ENCODE measurements at regions not wholly inside any gene's neighbourhood (a gene's known extent, or its start where the extent isn't known, plus 50 kb on each side); places are given as distances from the start of the nearest gene placed in this dataset.
"Not testable (repeated sequence)": the region's sequence is repeated elsewhere in the genome, so short reads cannot be mapped to it uniquely, and the experiment has no call there.

GRCh38 chr13:44711706-44712105, 135.6 kb upstream of the TSC22D1 start:
- DNase-seq (ENCODE audit: low read depth): peak; percentile 19

DNA sequence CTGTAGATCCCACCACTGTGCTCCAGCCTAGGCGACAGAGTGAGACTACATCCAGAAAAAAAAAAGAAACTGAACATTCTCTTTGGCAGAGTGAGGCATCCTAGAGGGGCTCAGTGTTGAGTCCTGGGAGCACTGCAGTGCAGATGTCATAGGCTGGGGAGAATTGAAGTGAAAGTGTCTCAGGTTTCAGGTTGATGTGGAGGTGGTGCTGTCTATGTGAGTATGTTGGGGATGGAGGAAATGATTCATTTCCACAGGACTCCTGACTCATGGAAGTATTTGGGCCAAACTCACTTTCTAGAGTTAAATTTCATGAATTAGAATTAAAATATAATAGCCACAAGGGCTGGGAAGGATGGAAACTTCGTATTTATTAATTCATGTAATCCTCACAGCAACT, 134.4 kb upstream of the TSC22D1 start:
- peak; percentile 97 for DNase-seq (ENCODE audit: low read depth)

- not testable (repeated sequence) for DNase-seq (ENCODE audit: low read depth)
Measured at GRCh38 chr13:44704811-44705210, 128.7 kb upstream of the TSC22D1 start.

DNA sequence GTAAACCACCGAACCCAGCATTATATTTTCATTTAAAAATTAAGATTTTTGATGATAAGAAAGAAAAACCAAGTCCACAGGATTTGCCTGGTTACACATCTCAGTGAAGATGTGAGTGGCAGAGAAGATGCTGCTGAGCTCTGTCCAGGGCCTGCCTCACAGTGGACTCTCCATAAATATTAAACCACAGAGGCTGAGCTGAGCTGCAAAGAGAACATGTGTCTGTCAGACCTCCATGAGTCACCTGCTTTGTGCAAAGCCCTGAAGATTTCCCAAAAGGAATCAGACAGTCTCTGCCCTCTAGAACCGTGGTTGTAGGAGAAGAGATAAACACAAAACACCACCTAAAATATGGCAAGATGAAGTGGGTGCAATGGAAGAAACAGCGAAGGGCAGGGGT, 127.2 kb upstream of the TSC22D1 start:
- peak; percentile 90 for DNase-seq (ENCODE audit: low read depth)

DNA sequence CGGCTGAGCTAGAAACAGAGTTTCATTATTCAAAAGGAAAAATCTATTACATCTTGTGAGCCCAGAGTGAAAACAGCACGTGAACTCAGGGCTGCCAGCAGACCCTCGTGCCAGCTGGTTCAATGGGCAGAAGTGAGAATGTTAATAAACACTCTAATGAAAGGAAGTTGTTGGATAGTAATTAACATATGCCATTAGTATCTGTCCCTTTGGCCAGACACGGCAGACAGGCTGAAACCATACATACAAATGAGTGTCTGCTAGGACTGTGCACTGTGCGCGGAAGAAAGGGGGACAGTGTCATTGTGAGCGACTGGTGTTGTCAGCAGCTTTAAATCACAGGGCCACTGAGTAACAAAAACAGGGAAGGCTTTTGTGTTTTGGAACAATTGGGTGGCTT, 121.9 kb upstream of the TSC22D1 start:
- DNase-seq (ENCODE audit: low read depth): no peak

DNA sequence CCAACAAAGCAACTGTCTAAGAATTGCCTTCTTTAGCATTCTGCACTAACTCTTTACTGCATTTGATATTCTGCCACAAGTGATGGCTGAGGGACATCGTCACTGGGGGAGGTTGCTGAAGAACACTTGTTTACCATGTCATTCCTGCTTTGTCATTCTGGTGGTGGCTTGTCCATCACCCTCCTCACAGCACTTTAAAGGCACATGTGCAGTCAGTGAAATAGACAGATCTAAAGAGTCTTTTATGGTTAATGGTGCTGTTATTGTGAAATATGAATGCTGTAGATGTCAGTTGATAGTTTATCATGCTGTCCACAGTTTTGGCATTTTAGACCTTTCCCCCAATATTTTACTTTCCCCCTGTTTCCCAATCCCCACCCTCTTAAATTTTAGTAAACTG, 120.9 kb upstream of the TSC22D1 start:
- DNase-seq (ENCODE audit: low read depth): no peak

- no peak for DNase-seq (ENCODE audit: low read depth)
Measured at GRCh38 chr13:44695520-44695919, 119.4 kb upstream of the TSC22D1 start.

GRCh38 chr13:44694842-44695241, 118.7 kb upstream of the TSC22D1 start:
- no peak for DNase-seq (ENCODE audit: low read depth)

DNA sequence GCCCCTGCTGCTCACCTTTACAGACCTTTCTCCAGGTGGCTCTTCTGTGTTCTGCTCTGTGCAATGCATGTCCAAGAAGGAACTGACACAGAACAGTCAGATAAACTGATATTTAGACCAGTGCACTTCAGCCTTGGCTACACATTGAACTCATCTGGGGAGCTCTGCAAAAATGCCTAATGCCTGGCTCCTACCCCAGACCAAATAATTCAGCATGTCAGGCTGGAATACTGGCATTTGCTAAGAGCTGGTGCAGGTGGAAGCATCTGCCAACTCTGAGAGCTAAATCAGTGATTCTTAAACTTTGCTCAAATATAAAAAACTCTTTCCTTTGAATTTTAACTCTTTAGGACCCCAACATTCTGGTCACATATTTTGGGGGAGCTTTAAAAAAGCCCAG, 118.2 kb upstream of the TSC22D1 start:
- no peak for DNase-seq (ENCODE audit: low read depth)

- DNase-seq (ENCODE audit: low read depth): no peak
Measured at GRCh38 chr13:44693156-44693764, 117.1 kb upstream of the TSC22D1 start.

DNA sequence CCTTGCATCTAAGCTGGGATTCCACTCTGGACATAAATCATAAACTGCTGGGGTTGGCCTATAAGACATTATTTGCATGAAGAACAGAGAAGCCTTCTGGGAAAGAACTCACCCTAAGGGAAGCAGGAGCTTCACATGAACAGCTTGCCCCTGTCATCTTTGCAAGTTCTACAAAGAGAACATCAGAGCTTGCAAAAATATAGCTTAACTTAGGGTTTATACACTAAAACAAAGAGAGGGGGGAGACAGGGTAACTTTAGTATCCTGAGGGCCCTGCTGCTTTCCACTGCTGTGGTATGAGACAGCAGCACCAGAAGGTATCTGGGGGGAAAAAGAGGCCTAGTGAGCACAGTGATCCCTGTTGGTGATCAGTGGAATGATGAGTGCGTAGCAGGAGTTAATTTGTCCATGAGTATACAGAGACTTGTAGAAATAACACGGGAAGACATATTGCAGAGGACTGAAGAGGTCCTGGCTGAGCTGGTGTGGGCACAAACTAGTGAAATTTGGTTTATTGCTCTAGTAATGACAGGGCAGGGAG, 116.1 kb upstream of the TSC22D1 start:
- DNase-seq (ENCODE audit: low read depth): peak; percentile 36

GRCh38 chr13:44690376-44690775, 114.2 kb upstream of the TSC22D1 start:
- no peak for DNase-seq (ENCODE audit: low read depth)

DNA sequence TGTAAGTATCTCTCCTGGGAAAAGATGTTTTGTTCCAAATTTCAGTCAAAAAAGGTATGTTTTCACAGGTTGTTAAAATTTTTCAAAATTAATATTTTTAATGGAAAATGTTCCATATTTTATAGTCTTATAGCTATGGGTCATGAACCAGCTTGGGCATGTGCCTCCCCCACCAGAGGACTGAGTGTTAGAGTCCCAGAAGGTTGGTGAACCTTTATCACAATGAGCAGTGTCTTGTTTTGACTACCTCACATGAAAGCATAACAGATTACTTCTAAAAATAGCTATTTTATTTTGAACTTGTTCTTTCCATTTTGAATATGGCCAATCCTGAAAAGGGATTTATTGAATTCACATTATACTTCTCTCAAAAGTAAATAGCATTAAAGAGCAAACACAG, 112.5 kb upstream of the TSC22D1 start:
- no peak for DNase-seq (ENCODE audit: low read depth)

- DNase-seq (ENCODE audit: low read depth): no peak
Measured at GRCh38 chr13:44686531-44686934, 110.4 kb upstream of the TSC22D1 start.

DNA sequence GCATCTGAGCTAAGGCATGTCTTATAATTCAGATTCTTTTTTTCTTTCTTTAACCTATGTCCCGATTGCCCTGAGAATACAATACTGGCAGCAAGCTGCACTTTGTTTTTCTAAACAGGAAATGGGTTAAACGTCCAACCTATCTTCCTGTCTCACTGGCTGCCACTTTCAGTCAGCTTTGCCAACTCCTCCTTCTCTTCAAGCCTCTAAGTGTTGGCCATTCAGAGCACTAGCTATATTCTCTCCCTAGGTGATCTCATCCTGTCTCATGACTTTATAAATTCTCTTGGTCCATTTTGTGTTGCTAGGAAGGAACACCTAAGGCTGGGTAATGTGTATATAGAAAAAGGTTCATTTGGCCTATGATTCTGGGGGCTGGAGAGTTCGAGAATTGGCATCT, 109.5 kb upstream of the TSC22D1 start:
- DNase-seq (ENCODE audit: low read depth): no peak

- not testable (repeated sequence) for DNase-seq (ENCODE audit: low read depth)
Measured at GRCh38 chr13:44682416-44682815, 106.3 kb upstream of the TSC22D1 start.

DNA sequence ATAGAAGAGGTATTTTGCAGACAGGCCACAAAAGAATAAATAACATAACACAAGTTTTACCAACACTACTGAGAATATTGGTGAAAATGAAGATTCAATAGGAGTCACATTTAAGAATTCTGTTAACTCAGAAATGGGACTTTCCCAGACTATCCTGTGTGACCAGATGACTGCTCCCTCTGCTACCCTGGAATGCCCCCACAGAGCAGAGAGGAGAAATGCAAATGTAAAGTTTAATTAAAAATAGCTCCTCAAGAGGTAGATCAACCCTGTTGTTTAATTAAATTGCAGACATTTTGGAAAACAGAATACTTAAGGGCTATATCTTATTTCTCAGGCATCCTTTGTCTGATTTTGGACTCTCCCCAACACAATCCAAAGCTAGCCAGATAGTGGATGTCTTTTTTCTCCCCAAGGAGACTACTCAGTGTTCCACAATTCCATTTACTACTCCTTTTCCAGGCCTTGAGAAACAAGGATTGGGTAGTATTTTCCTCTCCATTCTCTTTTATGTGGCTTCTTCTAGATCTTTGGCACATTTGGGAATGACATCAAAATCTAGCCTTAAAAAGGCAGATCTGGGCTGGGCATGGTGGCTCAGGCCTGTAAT, 104.7 kb upstream of the TSC22D1 start:
- no peak for DNase-seq (ENCODE audit: low read depth)

GRCh38 chr13:44679597-44679996, 103.5 kb upstream of the TSC22D1 start:
- peak; percentile 16 for DNase-seq (ENCODE audit: low read depth)

DNA sequence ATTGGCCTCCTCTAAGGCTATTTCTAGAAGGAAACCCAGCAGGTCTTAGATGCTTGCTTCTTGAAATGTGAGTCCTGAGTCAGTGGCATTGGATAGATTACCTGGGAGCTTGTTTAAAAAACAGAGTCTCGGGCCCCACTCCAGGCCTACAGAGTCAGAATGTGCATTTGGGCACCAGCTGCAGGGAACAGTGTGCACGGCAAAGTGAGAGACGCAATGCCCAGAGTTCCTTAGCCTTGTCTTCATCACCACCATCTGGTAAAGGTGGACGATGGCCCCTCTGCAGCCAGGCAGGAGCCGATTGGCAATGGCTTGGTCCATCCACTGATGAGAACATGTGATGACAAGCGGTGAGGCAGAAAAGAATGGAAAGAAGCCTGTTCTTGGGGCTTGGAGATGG, 102.1 kb upstream of the TSC22D1 start:
- no peak for DNase-seq (ENCODE audit: low read depth)

DNA sequence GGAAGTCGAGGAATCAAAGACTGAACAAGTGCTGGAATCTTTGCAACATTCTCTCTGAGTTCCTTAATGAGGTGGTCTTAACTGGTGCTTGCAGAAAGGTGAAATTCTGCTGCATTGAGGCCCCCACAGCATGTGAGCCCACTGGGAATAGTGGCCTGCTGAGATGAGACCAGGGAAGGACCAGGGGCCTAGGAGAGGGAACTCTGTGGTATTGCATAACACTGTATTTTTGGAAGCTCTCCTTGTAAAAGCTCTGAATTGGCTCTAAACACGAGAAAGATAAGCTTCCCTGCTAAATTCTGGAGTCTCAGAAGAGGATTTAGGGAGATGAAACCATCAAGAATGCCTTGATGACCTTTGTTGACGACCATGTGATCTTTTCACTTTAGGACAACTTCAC, 100.4 kb upstream of the TSC22D1 start:
- DNase-seq (ENCODE audit: low read depth): no peak

DNA sequence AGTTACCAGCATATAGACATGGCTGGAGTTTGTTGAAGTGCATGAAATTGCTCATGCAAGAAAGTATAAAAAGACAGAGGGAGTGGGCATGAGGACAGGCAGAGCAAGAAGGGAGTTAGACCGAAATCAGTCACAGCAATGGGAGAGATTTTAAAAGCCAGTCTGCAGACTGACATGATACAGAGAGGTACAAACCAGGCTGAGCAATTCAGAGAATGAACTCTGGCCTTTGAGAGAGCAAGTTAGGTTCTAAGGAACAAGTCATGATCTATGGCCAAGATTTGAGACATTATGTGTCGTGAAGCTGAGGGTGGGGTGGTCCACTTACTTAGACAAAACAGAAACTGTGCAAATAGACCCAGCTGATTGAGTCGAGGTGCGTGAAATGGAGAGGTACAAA, 93.4 kb upstream of the TSC22D1 start:
- no peak for DNase-seq (ENCODE audit: low read depth)

DNA sequence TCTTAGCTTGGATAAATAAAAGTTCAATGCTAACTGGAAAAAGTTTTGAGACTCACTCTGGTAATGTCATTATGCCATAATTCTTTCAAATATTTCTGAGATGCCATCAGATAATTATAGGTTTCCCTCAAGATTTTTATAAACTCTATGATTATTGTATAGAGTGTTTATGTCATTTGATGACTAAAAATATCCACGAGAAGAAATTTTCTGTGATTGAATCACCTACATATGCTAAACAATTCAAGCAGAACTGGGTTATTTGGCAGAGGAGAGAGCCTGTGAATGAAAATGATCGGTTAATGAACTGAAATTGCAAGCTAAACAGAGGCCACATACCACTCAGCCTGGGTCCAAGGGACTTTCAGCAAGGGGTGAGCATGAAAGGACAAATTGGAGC, 92.6 kb upstream of the TSC22D1 start:
- no peak for DNase-seq (ENCODE audit: low read depth)

DNA sequence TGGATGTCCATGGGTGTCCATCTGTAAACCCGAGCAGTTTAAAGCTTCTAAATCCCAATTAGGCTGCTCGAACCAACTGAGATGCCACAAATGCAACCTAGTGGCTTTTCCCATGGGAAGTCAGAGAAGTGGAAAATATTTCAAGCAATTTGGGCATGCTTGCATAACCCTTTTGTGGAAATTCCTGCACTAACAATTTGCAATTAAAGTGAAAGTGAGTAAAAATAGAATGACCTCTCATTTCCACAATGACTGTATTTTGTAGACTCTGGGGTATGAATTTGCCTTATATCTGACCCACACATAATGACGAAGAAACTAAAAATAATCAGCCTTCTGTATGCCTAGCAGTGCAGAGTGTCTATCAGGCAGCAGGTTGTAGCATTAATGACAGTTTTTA, 91.8 kb upstream of the TSC22D1 start:
- DNase-seq (ENCODE audit: low read depth): peak; percentile 53

GRCh38 chr13:44666538-44666937, 90.4 kb upstream of the TSC22D1 start:
- DNase-seq (ENCODE audit: low read depth): peak; percentile 32
